HG03575 (cell line): ENCODE measurements at regions not wholly inside any gene's neighbourhood (a gene's known extent, or its start where the extent isn't known, plus 50 kb on each side); places are given as distances from the start of the nearest gene placed in this dataset.
"Not testable (repeated sequence)": the region's sequence is repeated elsewhere in the genome, so short reads cannot be mapped to it uniquely, and the experiment has no call there.

Experiments used
- ATAC-seq: cut with Tn5 transposase; IDR thresholded peaks from one replicate; pipeline ENCODE4 v1.9.1; 2021; ENCODE audit not compliant: unreplicated experiment, insufficient number of reproducible peaks, low FRiP score; ENCODE audit errors: extremely low read depth

- no peak for ATAC-seq
These were observed 142.6 kb upstream of the CXADR start for GRCh38 chr21:17370263-17370662.

- ATAC-seq: no peak
These were observed 141.9 kb upstream of the CXADR start for GRCh38 chr21:17370916-17371315.

- ATAC-seq: no peak
These were observed 141.4 kb upstream of the CXADR start for GRCh38 chr21:17371450-17371849.

GRCh38 chr21:17372200-17372599, 140.6 kb upstream of the CXADR start:
- no peak for ATAC-seq

GRCh38 chr21:17386498-17386897, 126.3 kb upstream of the CXADR start:
- no peak for ATAC-seq

GRCh38 chr21:17387030-17387617, 125.7 kb upstream of the CXADR start:
- ATAC-seq: peak; percentile 57

- ATAC-seq: no peak
These were observed 124.6 kb upstream of the CXADR start for GRCh38 chr21:17388226-17388625.

- no peak for ATAC-seq
These were observed 123.5 kb upstream of the CXADR start for GRCh38 chr21:17389311-17389710.

GRCh38 chr21:17390569-17390968, 122.3 kb upstream of the CXADR start:
- no peak for ATAC-seq

GRCh38 chr21:17391811-17392340, 121.0 kb upstream of the CXADR start:
- ATAC-seq: no peak

- ATAC-seq: no peak
These were observed 119.4 kb upstream of the CXADR start for GRCh38 chr21:17393413-17393812.

- no peak for ATAC-seq
These were observed 115.9 kb upstream of the CXADR start for GRCh38 chr21:17396948-17397347.

- no peak for ATAC-seq
These were observed 115.1 kb upstream of the CXADR start for GRCh38 chr21:17397703-17398102.

GRCh38 chr21:17398954-17399353, 113.9 kb upstream of the CXADR start:
- not testable (repeated sequence) for ATAC-seq

GRCh38 chr21:17402937-17403336, 109.9 kb upstream of the CXADR start:
- ATAC-seq: no peak

GRCh38 chr21:17406202-17406601, 106.6 kb upstream of the CXADR start:
- ATAC-seq: no peak

GRCh38 chr21:17414766-17415165, 98.1 kb upstream of the CXADR start:
- ATAC-seq: no peak

GRCh38 chr21:17416139-17416538, 96.7 kb upstream of the CXADR start:
- ATAC-seq: no peak

- no peak for ATAC-seq
These were observed 89.9 kb upstream of the CXADR start for GRCh38 chr21:17422931-17423330.

GRCh38 chr21:17427157-17427556, 85.7 kb upstream of the CXADR start:
- no peak for ATAC-seq

- peak; percentile 95 for ATAC-seq
These were observed 84.9 kb upstream of the CXADR start for GRCh38 chr21:17427831-17428483.
